Ishikawa (cell line): ENCODE measurements at regions not wholly inside any gene's neighbourhood (a gene's known extent, or its start where the extent isn't known, plus 50 kb on each side); places are given as distances from the start of the nearest gene placed in this dataset.

Source experiments
- CEBPB ChIP-seq: IDR thresholded peaks from 2 replicates; pipeline ENCODE4 v1.6.1; 2012
- CREB1 ChIP-seq: IDR thresholded peaks from 2 replicates; pipeline ENCODE4 v1.6.1; 2012; ENCODE audit warnings: low read depth
- EGR1 ChIP-seq: IDR thresholded peaks from 2 replicates; pipeline ENCODE4 v1.6.1; 2012
- EP300 ChIP-seq: IDR thresholded peaks from 2 replicates; pipeline ENCODE4 v1.6.1; 2012; ENCODE audit warnings: borderline replicate concordance
- FOXM1 ChIP-seq: IDR thresholded peaks from 2 replicates; pipeline ENCODE4 v1.6.1; 2012; ENCODE audit warnings: low read depth, borderline replicate concordance
- NFIC ChIP-seq: IDR thresholded peaks from 2 replicates; pipeline ENCODE4 v1.6.1; 2012
- RAD21 ChIP-seq: IDR thresholded peaks from 2 replicates; pipeline ENCODE4 v1.6.1; 2012; ENCODE audit warnings: low read depth
- TAF1 ChIP-seq: IDR thresholded peaks from 2 replicates; pipeline ENCODE4 v1.6.1; 2012; ENCODE audit warnings: low read depth, mild to moderate bottlenecking
- TCF12 ChIP-seq: IDR thresholded peaks from 2 replicates; pipeline ENCODE4 v1.6.1; 2012; ENCODE audit warnings: low read depth
- TEAD4 ChIP-seq: IDR thresholded peaks from 2 replicates; pipeline ENCODE4 v1.6.1; 2012
- YY1 ChIP-seq: IDR thresholded peaks from 2 replicates; pipeline ENCODE4 v1.6.1; 2012; ENCODE audit warnings: low read depth
- ZBTB7A ChIP-seq: IDR thresholded peaks from 2 replicates; pipeline ENCODE4 v1.6.1; 2012; ENCODE audit warnings: low read depth
- TF ChIP-seq, protein P1 (sequence below): IDR thresholded peaks from 2 replicates; pipeline ENCODE4 v1.6.1; 2012; ENCODE audit warnings: low read depth, mild to moderate bottlenecking
- TF ChIP-seq, protein P2 (sequence below): IDR thresholded peaks from 2 replicates; pipeline ENCODE4 v1.6.1; 2012
- TF ChIP-seq, protein P3 (sequence below): IDR thresholded peaks from 2 replicates; pipeline ENCODE4 v1.6.1; 2012

DNA sequence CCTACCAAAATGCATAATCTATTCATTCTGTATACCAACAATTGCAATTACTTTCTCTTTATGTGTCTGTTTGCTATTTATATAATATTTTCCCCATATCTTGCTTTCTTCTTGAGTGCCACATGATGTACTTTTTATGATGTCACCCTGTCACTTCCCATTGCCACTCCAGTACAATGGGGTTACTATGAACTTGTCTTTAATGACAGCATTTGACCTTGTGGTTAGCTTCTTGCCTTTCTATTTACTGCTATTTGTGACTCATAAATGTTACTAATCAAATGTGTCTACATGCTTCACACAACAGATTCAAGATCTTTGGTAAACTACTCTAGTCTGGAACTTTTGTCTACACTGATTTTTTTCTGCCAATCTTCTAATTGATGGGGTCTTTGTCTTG is 486.3 kb downstream of the NR4A2 start:
- no peak for TF ChIP-seq RAD21
- no peak for TF ChIP-seq EGR1
- TF ChIP-seq NFIC: no peak
- no peak for TF ChIP-seq ZBTB7A
- TF ChIP-seq CREB1: no peak
- TF ChIP-seq CEBPB: no peak
- no peak for TF ChIP-seq TEAD4
- TF ChIP-seq FOXM1: no peak
- TF ChIP-seq EP300: no peak
- TF ChIP-seq TCF12: no peak
- TF ChIP-seq, protein P1, sequence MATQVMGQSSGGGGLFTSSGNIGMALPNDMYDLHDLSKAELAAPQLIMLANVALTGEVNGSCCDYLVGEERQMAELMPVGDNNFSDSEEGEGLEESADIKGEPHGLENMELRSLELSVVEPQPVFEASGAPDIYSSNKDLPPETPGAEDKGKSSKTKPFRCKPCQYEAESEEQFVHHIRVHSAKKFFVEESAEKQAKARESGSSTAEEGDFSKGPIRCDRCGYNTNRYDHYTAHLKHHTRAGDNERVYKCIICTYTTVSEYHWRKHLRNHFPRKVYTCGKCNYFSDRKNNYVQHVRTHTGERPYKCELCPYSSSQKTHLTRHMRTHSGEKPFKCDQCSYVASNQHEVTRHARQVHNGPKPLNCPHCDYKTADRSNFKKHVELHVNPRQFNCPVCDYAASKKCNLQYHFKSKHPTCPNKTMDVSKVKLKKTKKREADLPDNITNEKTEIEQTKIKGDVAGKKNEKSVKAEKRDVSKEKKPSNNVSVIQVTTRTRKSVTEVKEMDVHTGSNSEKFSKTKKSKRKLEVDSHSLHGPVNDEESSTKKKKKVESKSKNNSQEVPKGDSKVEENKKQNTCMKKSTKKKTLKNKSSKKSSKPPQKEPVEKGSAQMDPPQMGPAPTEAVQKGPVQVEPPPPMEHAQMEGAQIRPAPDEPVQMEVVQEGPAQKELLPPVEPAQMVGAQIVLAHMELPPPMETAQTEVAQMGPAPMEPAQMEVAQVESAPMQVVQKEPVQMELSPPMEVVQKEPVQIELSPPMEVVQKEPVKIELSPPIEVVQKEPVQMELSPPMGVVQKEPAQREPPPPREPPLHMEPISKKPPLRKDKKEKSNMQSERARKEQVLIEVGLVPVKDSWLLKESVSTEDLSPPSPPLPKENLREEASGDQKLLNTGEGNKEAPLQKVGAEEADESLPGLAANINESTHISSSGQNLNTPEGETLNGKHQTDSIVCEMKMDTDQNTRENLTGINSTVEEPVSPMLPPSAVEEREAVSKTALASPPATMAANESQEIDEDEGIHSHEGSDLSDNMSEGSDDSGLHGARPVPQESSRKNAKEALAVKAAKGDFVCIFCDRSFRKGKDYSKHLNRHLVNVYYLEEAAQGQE: no peak
- TF ChIP-seq TAF1: no peak
- TF ChIP-seq, protein P2, sequence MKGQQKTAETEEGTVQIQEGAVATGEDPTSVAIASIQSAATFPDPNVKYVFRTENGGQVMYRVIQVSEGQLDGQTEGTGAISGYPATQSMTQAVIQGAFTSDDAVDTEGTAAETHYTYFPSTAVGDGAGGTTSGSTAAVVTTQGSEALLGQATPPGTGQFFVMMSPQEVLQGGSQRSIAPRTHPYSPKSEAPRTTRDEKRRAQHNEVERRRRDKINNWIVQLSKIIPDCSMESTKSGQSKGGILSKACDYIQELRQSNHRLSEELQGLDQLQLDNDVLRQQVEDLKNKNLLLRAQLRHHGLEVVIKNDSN: no peak
- TF ChIP-seq, protein P3, sequence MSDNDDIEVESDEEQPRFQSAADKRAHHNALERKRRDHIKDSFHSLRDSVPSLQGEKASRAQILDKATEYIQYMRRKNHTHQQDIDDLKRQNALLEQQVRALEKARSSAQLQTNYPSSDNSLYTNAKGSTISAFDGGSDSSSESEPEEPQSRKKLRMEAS: no peak
- no peak for TF ChIP-seq YY1

DNA sequence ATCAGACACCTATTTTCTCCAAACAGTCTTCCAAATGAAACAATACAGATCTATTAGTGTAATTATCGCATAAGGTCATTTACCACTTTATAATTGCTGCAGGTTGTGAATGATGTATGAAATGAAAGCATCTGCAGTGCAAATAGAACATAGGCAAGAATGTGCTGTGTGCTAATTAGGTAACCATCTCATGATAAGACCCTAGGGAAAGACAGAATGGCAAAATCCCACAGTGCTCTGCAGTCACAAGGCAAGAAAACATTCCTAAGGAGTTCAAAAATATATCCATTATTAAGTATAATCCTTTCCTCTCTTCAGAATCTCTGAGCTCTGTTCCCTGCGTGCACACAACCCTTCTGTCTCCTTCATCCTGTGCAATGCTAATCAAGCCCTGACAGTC is 488.1 kb downstream of the NR4A2 start:
- no peak for TF ChIP-seq CREB1
- TF ChIP-seq NFIC: no peak
- TF ChIP-seq RAD21: no peak
- TF ChIP-seq FOXM1: no peak
- TF ChIP-seq TAF1: no peak
- TF ChIP-seq ZBTB7A: no peak
- TF ChIP-seq, protein P3: no peak
- no peak for TF ChIP-seq EGR1
- TF ChIP-seq TEAD4: no peak
- TF ChIP-seq YY1: no peak
- no peak for TF ChIP-seq CEBPB
- TF ChIP-seq, protein P1: no peak
- TF ChIP-seq, protein P2: no peak
- no peak for TF ChIP-seq EP300
- TF ChIP-seq TCF12: no peak

DNA sequence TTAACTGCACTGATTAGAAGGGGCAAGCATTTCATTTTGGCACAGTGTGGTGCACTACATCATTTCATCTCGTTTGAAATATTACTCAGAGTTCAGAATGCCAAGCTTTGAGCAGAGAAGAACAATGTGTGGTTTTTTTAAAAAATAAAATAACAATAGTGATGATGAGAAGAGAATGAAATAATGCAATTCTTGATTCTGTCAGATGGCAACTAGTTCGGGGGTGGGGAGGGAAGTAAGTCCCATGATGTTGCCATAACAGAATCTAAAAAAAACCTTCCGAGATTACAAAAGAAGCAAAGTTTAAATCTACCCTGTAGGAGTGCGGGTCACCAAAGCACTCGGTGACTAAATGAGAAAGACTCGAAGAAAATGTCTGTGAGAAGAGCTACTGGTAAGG is 490.4 kb downstream of the NR4A2 start:
- TF ChIP-seq, protein P1: no peak
- no peak for TF ChIP-seq TEAD4
- TF ChIP-seq TAF1: no peak
- TF ChIP-seq CEBPB: no peak
- TF ChIP-seq RAD21: no peak
- no peak for TF ChIP-seq EGR1
- TF ChIP-seq, protein P2: no peak
- no peak for TF ChIP-seq ZBTB7A
- TF ChIP-seq, protein P3: no peak
- TF ChIP-seq FOXM1: no peak
- no peak for TF ChIP-seq TCF12
- TF ChIP-seq CREB1: no peak
- no peak for TF ChIP-seq YY1
- TF ChIP-seq EP300: no peak
- TF ChIP-seq NFIC: no peak

DNA sequence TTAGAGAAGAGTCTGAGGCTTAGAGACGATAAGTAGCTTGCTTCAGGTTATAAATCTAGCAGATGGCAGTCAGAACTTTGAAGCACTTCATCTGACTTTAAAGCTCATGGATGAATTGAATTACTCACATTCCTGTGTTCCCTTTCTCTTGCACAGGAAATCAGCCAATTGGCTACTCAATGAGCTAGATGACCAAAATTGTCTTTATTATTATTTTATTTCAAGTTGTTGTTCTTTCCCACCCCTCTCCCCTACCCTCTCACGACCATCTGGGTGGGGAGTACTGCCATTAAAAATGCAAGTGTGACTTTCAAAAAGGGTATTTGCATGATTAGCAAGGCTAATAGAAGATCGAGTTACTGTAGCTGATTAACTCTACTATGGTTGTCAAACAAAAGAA is 491.1 kb downstream of the NR4A2 start:
- no peak for TF ChIP-seq YY1
- TF ChIP-seq TAF1: no peak
- TF ChIP-seq, protein P2: no peak
- TF ChIP-seq, protein P1: no peak
- TF ChIP-seq, protein P3: no peak
- no peak for TF ChIP-seq EP300
- TF ChIP-seq CREB1: no peak
- TF ChIP-seq ZBTB7A: no peak
- no peak for TF ChIP-seq NFIC
- no peak for TF ChIP-seq CEBPB
- TF ChIP-seq FOXM1: no peak
- no peak for TF ChIP-seq EGR1
- TF ChIP-seq RAD21: no peak
- TF ChIP-seq TCF12: no peak
- no peak for TF ChIP-seq TEAD4
